ENCODE measurements at regions not wholly inside any gene's neighbourhood (a gene's known extent, or its start where the extent isn't known, plus 50 kb on each side); places are given as distances from the start of the nearest gene placed in this dataset.

GRCh38 chr20:58004146-58004545, 224.3 kb downstream of the ANKRD60 start:
- Histone ChIP-seq H3K36me3 (ENCODE audit: control insufficient read depth in 2 of 4, insufficient read depth in 4 of 4, low read length in 3 of 4) (no peaks in the 10 kb centered on the region), H3K4me1 (replicated peaks in 1 of 4; ENCODE audit: control insufficient read depth in 3 of 4, insufficient read depth in 4 of 4, low read length in 3 of 4) (peaks cover 0 to 7% (median 3%) of the 10 kb centered on the region in 4 experiments; a peak in 4 of 7 replicates), H3K27ac (ENCODE audit: low read depth, low read length) (no peak overlapping the region), H3K79me2 (ENCODE audit: control insufficient read depth in 1 of 2, insufficient read depth in 2 of 2, low read length in 2 of 2) (no peaks in the 10 kb centered on the region), H3K4ac (replicated peaks; ENCODE audit: insufficient read length, low read depth, low read length) (no peak overlapping the region), H4K20me1 (replicated peaks in 1 of 2; ENCODE audit: control insufficient read depth in 1 of 2, insufficient read depth in 2 of 2, low read length in 2 of 2) (no peaks in the 10 kb centered on the region), H4K5ac (ENCODE audit: insufficient read length, low read depth, low read length) (no peak overlapping the region), H3K79me1 (ENCODE audit: low read depth, low read length) (no peaks in the 10 kb centered on the region), H3K4me3 (ENCODE audit: extremely low read depth in 1 of 4, insufficient read depth in 2 of 4, low read depth in 3 of 4, low read length in 4 of 4) (no peak overlapping the region), H2BK20ac (ENCODE audit: low read length) (no peak overlapping the region), H3K56ac (replicated peaks; ENCODE audit: insufficient read length, low read depth, low read length) (no peak overlapping the region), H3K9me3 (ENCODE audit: insufficient read depth in 2 of 2, low read depth in 1 of 2, low read length in 1 of 2) (0 out of 4 replicates have a peak, but pooled peaks cover 0 to 3% of the 10 kb centered on the region in 2 experiments), H3K23me2 (ENCODE audit: low read depth, low read length) (no peaks in the 10 kb centered on the region; the same call in 1 of the 2 replicates), H3K4me2 (ENCODE audit: insufficient read depth in 1 of 2, low read depth in 2 of 2, low read length in 2 of 2) (no peak overlapping the region), H2AFZ (ENCODE audit: low read length) (no peak overlapping the region), H2BK120ac (replicated peaks; ENCODE audit: low read depth, low read length) (no peak overlapping the region), H2BK15ac (ENCODE audit: low read length) (no peak overlapping the region), H4K91ac (replicated peaks; ENCODE audit: insufficient read length, low read length) (no peak overlapping the region), H3K9ac (replicated peaks in 1 of 4; ENCODE audit: extremely low read depth in 1 of 4, low read depth in 3 of 4, low read length in 3 of 4) (no peak overlapping the region), H4K8ac (ENCODE audit: extremely low read depth, insufficient read depth, low read length) (no peak overlapping the region), H3K18ac (ENCODE audit: extremely low read depth, low read length) (no peak overlapping the region), H3K23ac (ENCODE audit: insufficient read length) (no peak overlapping the region), H2AK5ac (ENCODE audit: low read depth, low read length) (no peak overlapping the region), H2BK5ac (ENCODE audit: low read depth, low read length) (no peak overlapping the region), H3K14ac (ENCODE audit: insufficient read length) (no peak overlapping the region), H3K27me3 (replicated peaks in 1 of 4; ENCODE audit: control insufficient read depth in 3 of 4, extremely low read depth in 1 of 4, insufficient read depth in 3 of 4, low read length in 3 of 4) (0 out of 7 replicates have a peak, but pooled peaks cover 0 to 1% (median 0%) of the 10 kb centered on the region in 4 experiments), H2BK12ac (ENCODE audit: low read depth, low read length) (no peak overlapping the region)
- DNase-seq (ENCODE audit: low read depth in 1 of 2, low spot score in 2 of 2) = no peak
- WGBS, 2 experiments (ENCODE audit: extremely low coverage in 1 of 2, insufficient coverage in 1 of 2, insufficient read length in 1 of 2, insufficient replicate concordance in 2 of 2, low coverage in 1 of 2, low lambda C conversion rate in 2 of 2, missing lambda C conversion rate in 1 of 2) = 96% methylated on average over 7 of the region's 7 CpGs; no CpG with 5 or more reads in 1 of the 2 experiments
- ChIA-PET POLR2A (ENCODE audit: partially characterized antibody) (no interaction called here), CTCF (ENCODE audit: partially characterized antibody) (interaction anchor here (0.6 kb wide), 1 partner anchor 63 kb away, joined by 4 read pairs; no protein-coding TSS in a partner anchor)
- FAIRE-seq = no peak
- TF ChIP-seq HDAC2 (IDR thresholded peaks at IDR 0.05; ENCODE audit: borderline replicate concordance in 1 of 2, low read depth in 2 of 2, low read length in 2 of 2) (no peak), E2F6 (IDR thresholded peaks at IDR 0.05) (no peak), SP4 (IDR thresholded peaks at IDR 0.05; ENCODE audit: low read length) (no peak), PHF8 (conservative IDR thresholded peaks at IDR 0.05; ENCODE audit: low read depth, low read length) (no peak), YY1 (IDR thresholded peaks at IDR 0.05; ENCODE audit: low read depth, low read length) (no peak), BCL11A (IDR thresholded peaks at IDR 0.05; ENCODE audit: low read depth in 2 of 2, low read length in 2 of 2) (no peak), CBX5 (IDR thresholded peaks at IDR 0.05; ENCODE audit: low read depth, low read length) (no peak), TBP (IDR thresholded peaks at IDR 0.05; ENCODE audit: low read depth, low read length) (no peak), CHD1 (IDR thresholded peaks at IDR 0.05; ENCODE audit: low read depth, low read length) (no peak), EZH2 (IDR thresholded peaks at IDR 0.05; ENCODE audit: low read depth, low read length, severe bottlenecking) (no peak), EGR1 (IDR thresholded peaks at IDR 0.05; ENCODE audit: borderline replicate concordance, low read depth, low read length) (no peak), GABPA (IDR thresholded peaks at IDR 0.05; ENCODE audit: borderline replicate concordance, insufficient read depth, low read length) (no peak), JUN (IDR thresholded peaks at IDR 0.05; ENCODE audit: low read depth, low read length) (no peak)

Data from H1 (cell line).